ENCODE measurements at regions not wholly inside any gene's neighbourhood (a gene's known extent, or its start where the extent isn't known, plus 50 kb on each side); places are given as distances from the start of the nearest gene placed in this dataset.

DNA sequence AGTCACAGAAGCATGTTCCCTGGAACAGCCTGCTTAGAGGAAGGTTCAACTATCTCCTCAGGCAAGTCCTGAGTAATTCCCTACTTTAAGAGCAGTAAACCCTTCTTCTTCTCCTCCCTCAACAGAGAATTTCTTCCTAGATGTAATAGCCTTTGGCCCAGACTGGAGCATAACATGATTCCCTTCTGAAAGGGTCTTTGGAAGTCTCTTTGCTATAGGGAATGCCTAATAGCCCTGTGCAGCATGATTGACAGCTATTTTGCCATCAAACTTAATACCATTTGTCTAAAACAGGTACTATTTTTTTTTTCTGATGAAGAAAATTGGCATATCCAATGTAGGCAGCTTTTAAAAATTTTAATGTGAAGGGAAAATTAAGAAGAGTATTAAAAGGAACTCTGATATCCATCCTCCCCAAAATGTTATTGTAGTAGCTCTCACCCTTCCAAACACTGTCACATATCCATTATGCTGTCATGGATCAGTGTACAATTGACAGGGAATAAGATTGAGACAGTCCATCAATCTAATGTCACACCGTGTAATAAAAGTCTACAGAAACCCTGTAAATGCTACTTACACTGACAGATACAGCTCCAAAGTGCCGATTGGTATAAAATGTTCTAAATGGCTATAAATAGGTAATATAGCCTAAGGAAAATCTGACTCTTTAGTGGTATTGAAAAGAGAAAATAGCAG, 884.6 kb downstream of the TTLL7 start:
- DNase-seq = no peak

- DNase-seq = no peak
These were observed 885.3 kb downstream of the TTLL7 start for GRCh38 chr1:83113652-83114051.

DNA sequence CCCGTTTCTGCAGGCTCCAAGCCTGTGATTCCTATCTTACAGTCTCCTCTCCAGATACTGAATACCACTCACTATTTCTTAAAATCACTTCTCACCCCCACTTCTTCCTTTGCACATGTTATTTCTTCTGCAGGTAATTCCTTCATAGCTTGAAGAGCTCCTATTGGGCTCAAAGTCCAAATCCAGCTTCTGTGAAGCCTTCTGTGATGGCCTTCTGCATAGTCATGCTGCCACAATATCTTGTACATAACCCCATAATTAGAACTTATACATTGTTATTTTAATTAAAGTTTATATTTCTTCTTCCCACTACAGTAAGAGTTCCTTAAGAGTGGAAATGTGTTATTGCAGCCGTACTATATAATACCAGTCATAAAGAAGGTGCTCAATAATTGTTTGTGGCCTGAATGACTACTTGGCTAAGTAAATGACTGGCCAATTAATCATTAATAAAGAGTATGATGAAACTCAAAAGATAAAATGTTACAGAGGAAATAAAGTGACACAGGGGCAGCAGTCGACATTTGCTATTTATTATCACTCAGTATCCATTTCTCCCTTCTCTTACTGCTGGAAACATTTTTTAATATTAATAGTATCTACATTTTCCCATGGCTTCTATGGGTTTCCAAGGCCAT, 886.6 kb downstream of the TTLL7 start:
- no peak for DNase-seq

- no peak for DNase-seq
These were observed 888.8 kb downstream of the TTLL7 start for GRCh38 chr1:83110156-83110555.

GRCh38 chr1:83109692-83110091, 889.2 kb downstream of the TTLL7 start:
- no peak for DNase-seq

- no peak for DNase-seq
These were observed 894.4 kb downstream of the TTLL7 start for GRCh38 chr1:83104558-83104957.

- DNase-seq = no peak
These were observed 895.6 kb downstream of the TTLL7 start for GRCh38 chr1:83103341-83103740.

DNA sequence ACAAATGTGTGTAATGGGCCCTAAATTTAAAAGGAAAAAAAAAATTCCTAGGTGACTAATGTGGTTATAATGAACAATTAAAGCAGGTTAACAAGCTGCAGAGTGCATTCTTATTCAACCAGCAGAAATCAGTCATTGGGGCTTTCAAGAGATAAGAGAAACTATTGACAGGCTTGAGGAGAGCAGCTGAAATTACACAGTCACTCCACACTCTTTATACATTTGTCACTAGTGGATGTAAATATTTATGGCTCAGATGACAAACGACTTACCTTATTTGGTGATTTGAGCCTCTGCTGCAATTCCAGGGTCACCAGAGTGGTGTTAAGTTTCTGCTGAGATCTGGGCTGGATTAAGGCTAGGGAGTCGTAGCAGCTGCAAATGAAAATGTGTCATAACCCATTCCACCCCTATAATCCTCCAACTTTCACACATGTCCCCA, 896.3 kb downstream of the TTLL7 start:
- DNase-seq = no peak

- no peak for DNase-seq
These were observed 897.5 kb downstream of the TTLL7 start for GRCh38 chr1:83101406-83101805.

- no peak for DNase-seq
These were observed 898.8 kb downstream of the TTLL7 start for GRCh38 chr1:83100133-83100532.

GRCh38 chr1:83098791-83099190, 900.1 kb downstream of the TTLL7 start:
- no peak for DNase-seq

GRCh38 chr1:83098131-83098530, 900.8 kb downstream of the TTLL7 start:
- DNase-seq = no peak

- DNase-seq = no peak
These were observed 901.2 kb downstream of the TTLL7 start for GRCh38 chr1:83097715-83098114.

- DNase-seq = no peak
These were observed 903.4 kb downstream of the TTLL7 start for GRCh38 chr1:83095570-83095969.

- DNase-seq = no peak
These were observed 908.7 kb downstream of the TTLL7 start for GRCh38 chr1:83090195-83090594.

DNA sequence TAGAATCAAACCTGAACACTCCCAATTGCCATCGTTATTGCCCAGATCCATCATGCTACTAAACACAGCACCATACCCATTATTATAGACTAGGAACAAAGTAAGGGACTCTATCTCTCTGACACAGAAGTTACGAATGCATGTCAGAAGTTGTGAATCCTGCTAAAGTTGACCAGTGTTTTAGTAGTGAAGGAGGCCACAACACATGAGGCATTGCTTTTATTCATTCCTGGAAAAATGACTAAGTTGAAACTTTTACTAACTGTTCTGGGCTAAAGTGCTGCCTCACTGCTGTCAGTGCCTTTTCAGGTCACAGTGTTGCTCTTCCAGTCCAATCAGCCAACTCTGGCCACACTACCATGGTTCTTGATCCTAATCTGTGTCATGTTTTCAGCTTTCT, 911.1 kb downstream of the TTLL7 start:
- no peak for DNase-seq

GRCh38 chr1:83086986-83087512, 911.9 kb downstream of the TTLL7 start:
- DNase-seq = no peak

DNA sequence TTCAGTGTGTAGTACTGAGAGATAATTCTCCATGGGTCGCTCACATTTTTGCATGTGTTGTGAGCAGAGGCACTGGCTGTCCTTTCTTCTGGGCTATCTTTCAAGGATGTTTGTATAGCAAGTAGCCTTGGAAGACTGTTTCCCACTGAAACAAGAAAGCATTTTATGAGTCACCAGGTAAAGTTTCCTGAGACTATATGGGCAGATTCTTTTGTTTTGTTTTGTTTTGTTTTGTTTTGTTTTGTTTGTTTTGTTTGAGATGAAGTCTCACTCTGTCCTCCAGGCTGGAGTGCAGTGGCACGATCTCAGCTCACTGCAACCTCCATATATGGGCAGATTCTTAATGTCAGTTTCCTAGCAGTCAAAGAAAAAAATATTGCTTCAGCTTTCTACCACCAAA, 912.6 kb downstream of the TTLL7 start:
- DNase-seq = no peak

GRCh38 chr1:83083589-83084224, 915.2 kb downstream of the TTLL7 start:
- no peak for DNase-seq

DNA sequence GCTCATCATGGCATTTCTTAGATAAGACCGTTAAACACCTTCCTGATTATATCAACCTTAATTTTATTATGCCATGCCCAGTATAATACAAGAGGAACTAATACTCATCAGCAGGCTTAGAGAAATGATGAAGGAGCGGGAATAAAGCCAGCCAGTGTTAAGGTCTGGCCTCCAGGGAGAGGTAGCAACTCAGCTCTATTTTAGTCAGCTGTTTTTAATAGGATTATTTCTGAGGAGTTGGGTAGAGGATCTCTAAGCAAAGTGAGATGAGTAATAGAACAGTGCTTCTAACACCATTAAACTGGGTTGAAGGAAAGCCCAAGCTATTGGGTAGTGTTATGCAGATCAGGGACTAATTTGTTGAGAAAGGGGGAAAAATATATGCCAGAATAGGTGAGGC, 921.5 kb downstream of the TTLL7 start:
- no peak for DNase-seq

- no peak for DNase-seq
These were observed 923.8 kb downstream of the TTLL7 start for GRCh38 chr1:83075107-83075506.

DNA sequence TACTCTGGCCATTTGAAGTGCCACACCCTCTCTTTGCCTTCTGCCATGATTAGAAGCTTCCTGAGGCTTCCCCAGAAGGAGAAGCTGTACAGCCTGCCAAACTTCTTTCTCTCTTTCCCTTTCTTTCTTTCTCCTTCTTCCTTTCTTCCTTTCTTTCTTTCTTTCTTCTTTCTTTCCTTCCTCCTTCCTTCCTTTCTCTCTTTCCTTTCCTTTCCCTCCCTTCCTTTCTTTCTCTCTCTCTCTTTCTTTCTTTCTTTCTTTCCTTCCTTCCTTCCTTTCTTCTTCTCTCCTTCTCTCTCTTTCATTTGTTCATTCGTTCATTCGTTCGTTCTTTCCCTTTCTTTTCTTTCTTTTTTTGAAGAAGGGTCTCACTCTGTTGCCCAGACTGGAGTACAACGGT, 931.0 kb downstream of the TTLL7 start:
- DNase-seq = no peak

- DNase-seq = no peak
These were observed 932.8 kb downstream of the TTLL7 start for GRCh38 chr1:83065952-83066727.
